OCI-LY3 (cell line): ENCODE measurements at regions not wholly inside any gene's neighbourhood (a gene's known extent, or its start where the extent isn't known, plus 50 kb on each side); places are given as distances from the start of the nearest gene placed in this dataset.

Experiments
- H2AFZ ChIP-seq: fragments of 200-600, 300-600 bp; shearing (Covaris generic); 2 replicates; pipeline ENCODE4 v1.6.0; 2014; ENCODE audit warnings: antibody characterized with exemption, low read depth, low read length
- H3K27ac ChIP-seq: fragments of 200-600, 300-600 bp; sonication (generic); 2 replicates; pipeline ENCODE4 v1.5.1; 2014; ENCODE audit warnings: mild to moderate bottlenecking, low read length, moderate library complexity, mixed read lengths
- H3K27me3 ChIP-seq: fragments of 200-600, 300-600 bp; sonication (generic); 2 replicates; pipeline ENCODE4 v1.6.1; 2014; ENCODE audit warnings: low read depth, low read length, mixed read lengths
- H3K36me3 ChIP-seq: fragments of 200-600, 300-600 bp; sonication (generic); replicated peaks from 2 replicates; pipeline ENCODE3; 2014; ENCODE audit warnings: low read depth, low read length, mixed read lengths
- H3K4me1 ChIP-seq: fragments of 300-600, 200-600 bp; sonication (generic); 2 replicates; pipeline ENCODE4 v1.6.1; 2014; ENCODE audit warnings: low read length, mixed read lengths
- H3K4me2 ChIP-seq: fragments of 200-600, 300-600 bp; sonication (generic); 2 replicates; pipeline ENCODE4 v1.6.1; 2014; ENCODE audit warnings: low read length, mixed read lengths
- H3K4me3 ChIP-seq: fragments of 300-600, 200-600 bp; sonication (generic); 2 replicates; pipeline ENCODE4 v1.5.1; 2014; ENCODE audit warnings: antibody characterized with exemption, mild to moderate bottlenecking, low read length, moderate library complexity
- H3K79me2 ChIP-seq: fragments of 300-600, 200-600 bp; shearing (Covaris generic); 2 replicates; pipeline ENCODE4 v1.6.1; 2014; ENCODE audit warnings: mild to moderate bottlenecking, low read length, mixed read lengths
- H3K9ac ChIP-seq: fragments of 300-600, 200-600 bp; shearing (Covaris generic); 2 replicates; pipeline ENCODE4 v1.6.0; 2014; ENCODE audit warnings: mild to moderate bottlenecking, low read length, moderate library complexity
- H3K9me3 ChIP-seq: fragments of 200-600, 300-600 bp; shearing (Covaris generic); 2 replicates; pipeline ENCODE4 v1.6.1; 2014; ENCODE audit warnings: low read length, mixed read lengths; ENCODE audit not compliant: insufficient read depth
- H4K20me1 ChIP-seq: fragments of 200-600, 300-600 bp; sonication (generic); 2 replicates; pipeline ENCODE4 v1.6.1; 2016; ENCODE audit warnings: low read length, mixed read lengths; ENCODE audit not compliant: insufficient read depth
- EZH2phosphoT487 ChIP-seq: fragments of 200-600 bp; shearing (Covaris generic); IDR thresholded peaks from 2 replicates; pipeline ENCODE4 v1.6.1; 2018; ENCODE audit warnings: antibody characterized with exemption, mixed run types, low read depth
- TF ChIP-seq, protein P1 (sequence below): fragments of 200-600, 300-600 bp; sonication (generic); IDR thresholded peaks from 2 replicates; pipeline ENCODE4 v1.5.1; 2014; ENCODE audit warnings: antibody characterized with exemption, low read length, low read depth

DNA sequence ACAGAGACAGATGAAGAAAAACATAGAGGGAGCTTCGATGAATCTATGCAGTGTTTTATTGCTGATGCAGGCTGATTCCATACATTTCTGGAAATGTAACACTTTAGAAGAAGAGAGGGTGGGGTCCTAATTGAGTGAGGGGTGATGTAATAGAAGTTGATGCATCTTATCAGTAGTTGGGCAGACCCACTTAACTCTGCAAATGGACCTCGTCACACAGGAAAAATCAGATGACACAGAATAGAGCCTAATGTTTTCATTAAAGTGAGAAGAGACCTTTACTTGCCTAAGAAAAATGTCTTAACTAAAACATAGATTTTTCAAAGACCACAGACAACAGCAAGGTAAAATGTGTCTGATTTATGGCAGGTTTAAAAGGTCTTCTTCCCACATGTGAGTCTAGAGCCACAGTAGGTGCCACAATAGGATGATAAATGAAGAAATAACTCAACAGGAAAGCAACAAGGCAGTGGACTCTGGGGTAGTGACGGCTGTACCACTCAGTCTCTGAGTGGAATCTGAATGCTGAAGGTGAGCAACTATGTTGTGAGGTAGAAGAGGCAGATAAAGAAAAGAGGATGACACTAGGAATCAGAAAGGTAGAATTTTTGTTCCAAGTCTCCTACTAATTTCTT, 414.7 kb upstream of the PIK3C3 start:
- H3K79me2 ChIP-seq = no peaks in the 10 kb centered on the region
- no peaks in the 10 kb centered on the region for H3K36me3 ChIP-seq
- no peak overlapping the region for H3K9ac ChIP-seq

DNA sequence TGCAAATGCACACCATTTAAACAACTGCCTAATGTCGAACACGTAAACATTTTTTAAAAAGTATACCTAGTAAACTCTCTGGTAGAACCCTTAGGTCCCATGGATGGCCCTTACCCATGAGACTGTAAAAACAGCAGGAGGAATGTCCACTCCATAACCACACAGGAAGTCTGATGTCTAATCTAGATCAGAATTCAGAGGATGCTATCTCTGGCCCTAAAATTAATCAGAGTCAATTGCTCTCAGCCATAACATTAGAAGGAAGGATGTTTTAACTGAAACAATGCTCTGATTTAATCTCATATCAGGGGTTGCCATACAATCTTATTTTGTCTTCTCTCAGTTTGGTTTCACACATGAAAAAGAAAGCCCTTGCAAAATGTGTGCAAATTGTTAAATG, 416.3 kb upstream of the PIK3C3 start:
- Histone ChIP-seq H3K79me2 (no peaks in the 10 kb centered on the region), H3K9ac (no peak overlapping the region), H3K27me3 (no peaks in the 10 kb centered on the region), H3K9me3 (no peaks in the 10 kb centered on the region), H2AFZ (0 out of 2 replicates have a peak overlapping the region, but pooled peaks have one; percentile 20), H3K36me3 (no peaks in the 10 kb centered on the region), H3K4me3 (no peak overlapping the region), H3K4me2 (no peak overlapping the region), H3K27ac (no peak overlapping the region), H4K20me1 (no peaks in the 10 kb centered on the region), H3K4me1 (no peaks in the 10 kb centered on the region)
- TF ChIP-seq, protein P1, sequence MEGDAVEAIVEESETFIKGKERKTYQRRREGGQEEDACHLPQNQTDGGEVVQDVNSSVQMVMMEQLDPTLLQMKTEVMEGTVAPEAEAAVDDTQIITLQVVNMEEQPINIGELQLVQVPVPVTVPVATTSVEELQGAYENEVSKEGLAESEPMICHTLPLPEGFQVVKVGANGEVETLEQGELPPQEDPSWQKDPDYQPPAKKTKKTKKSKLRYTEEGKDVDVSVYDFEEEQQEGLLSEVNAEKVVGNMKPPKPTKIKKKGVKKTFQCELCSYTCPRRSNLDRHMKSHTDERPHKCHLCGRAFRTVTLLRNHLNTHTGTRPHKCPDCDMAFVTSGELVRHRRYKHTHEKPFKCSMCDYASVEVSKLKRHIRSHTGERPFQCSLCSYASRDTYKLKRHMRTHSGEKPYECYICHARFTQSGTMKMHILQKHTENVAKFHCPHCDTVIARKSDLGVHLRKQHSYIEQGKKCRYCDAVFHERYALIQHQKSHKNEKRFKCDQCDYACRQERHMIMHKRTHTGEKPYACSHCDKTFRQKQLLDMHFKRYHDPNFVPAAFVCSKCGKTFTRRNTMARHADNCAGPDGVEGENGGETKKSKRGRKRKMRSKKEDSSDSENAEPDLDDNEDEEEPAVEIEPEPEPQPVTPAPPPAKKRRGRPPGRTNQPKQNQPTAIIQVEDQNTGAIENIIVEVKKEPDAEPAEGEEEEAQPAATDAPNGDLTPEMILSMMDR = no peak

More for the DNA sequence above, 414.7 kb upstream of the PIK3C3 start:
- no peak overlapping the region for H3K27ac ChIP-seq
- H3K4me1 ChIP-seq = no peaks in the 10 kb centered on the region
- TF ChIP-seq, protein P1 = no peak
- TF ChIP-seq EZH2phosphoT487 = no peak
- H3K27me3 ChIP-seq = no peaks in the 10 kb centered on the region
- H2AFZ ChIP-seq = no peak overlapping the region
- H4K20me1 ChIP-seq = no peaks in the 10 kb centered on the region
- no peaks in the 10 kb centered on the region for H3K9me3 ChIP-seq
- no peak overlapping the region for H3K4me3 ChIP-seq
- H3K4me2 ChIP-seq = no peak overlapping the region

GRCh38 chr18:41537666-41538065, 417.4 kb upstream of the PIK3C3 start:
- Histone ChIP-seq H3K27me3 (no peaks in the 10 kb centered on the region), H3K36me3 (no peaks in the 10 kb centered on the region), H3K9me3 (no peaks in the 10 kb centered on the region), H3K4me1 (no peaks in the 10 kb centered on the region), H2AFZ (no peak overlapping the region), H4K20me1 (no peaks in the 10 kb centered on the region), H3K4me3 (no peak overlapping the region), H3K9ac (no peak overlapping the region), H3K4me2 (no peak overlapping the region), H3K27ac (no peak overlapping the region), H3K79me2 (no peaks in the 10 kb centered on the region)
- TF ChIP-seq, protein P1 = no peak
- no peak for TF ChIP-seq EZH2phosphoT487

DNA sequence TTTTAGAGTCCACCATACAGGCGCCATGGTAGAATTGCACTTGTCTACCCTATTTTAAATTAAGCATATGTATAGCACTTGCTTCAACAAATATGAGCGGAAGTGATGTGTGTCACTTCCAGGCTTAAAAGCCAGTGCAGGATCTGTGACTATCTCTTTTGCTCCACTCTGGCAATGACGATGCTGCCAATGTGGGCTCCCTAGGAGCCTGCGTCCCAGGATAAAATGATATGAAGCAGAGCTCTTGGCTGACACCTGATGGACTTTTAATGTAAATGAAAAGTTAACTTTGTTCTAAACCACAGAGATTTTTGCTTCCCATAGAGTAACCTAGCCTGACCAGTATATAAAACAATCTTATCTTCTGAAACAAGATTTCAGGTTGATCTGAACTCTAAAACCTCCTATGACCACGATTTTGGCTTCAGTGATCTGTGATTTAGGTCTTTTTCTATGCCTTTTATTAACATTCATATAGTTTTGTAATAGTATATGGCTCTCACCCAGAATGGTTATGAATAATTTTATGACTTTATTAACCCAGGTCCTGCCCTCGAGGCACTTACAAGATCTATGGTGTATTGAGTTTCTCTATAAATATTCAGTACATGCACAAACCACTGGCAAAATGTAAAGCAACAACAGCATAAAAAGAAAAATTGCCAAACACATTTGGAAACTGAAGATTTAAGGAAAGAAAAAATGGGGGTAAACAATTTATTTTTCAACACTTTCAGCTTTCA, 422.5 kb upstream of the PIK3C3 start:
- no peak overlapping the region for H3K9ac ChIP-seq
- H2AFZ ChIP-seq = no peak overlapping the region
- H3K4me2 ChIP-seq = no peak overlapping the region
- no peaks in the 10 kb centered on the region for H3K36me3 ChIP-seq
- no peak overlapping the region for H3K4me3 ChIP-seq
- H3K79me2 ChIP-seq = no peaks in the 10 kb centered on the region
- no peaks in the 10 kb centered on the region for H4K20me1 ChIP-seq
- no peaks in the 10 kb centered on the region for H3K9me3 ChIP-seq
- no peak overlapping the region for H3K27ac ChIP-seq
- TF ChIP-seq, protein P1 = peak; percentile 78
- no peak for TF ChIP-seq EZH2phosphoT487
- no peaks in the 10 kb centered on the region for H3K4me1 ChIP-seq
- no peaks in the 10 kb centered on the region for H3K27me3 ChIP-seq
